H1 (cell line): ENCODE measurements at regions not wholly inside any gene's neighbourhood (a gene's known extent, or its start where the extent isn't known, plus 50 kb on each side); places are given as distances from the start of the nearest gene placed in this dataset.
A peak's percentile ranks its signal among the peaks of the same experiment; 100 is the strongest.

ENCODE experiments used
- CTCF ChIA-PET: fragments of 300-600 bp; sonication (Branson Sonifier 250); formaldehyde crosslinking; loops from one replicate; lab custom pipeline; 2021; ENCODE audit not compliant: partially characterized antibody; lab: Charles Lee
- POLR2A ChIA-PET: fragments of 300-600 bp; sonication (Branson Sonifier 250); formaldehyde crosslinking; loops from one replicate; lab custom pipeline; 2021; ENCODE audit warnings: inconsistent platforms; ENCODE audit not compliant: partially characterized antibody; lab: Charles Lee
- DNase-seq, 2 experiments: peaks; one replicate each; pipeline versions ENCODE4 v3.0.0 to v3.0.0-alpha.2; 2010 to 2022; ENCODE audit warnings: low spot score in 2 of 2, low read depth in 1 of 2, mixed read lengths in 1 of 2
- FAIRE-seq: peaks from 2 replicates; lab custom pipeline; 2011; peaks lifted over from hg19 to GRCh38; lab: Jason Lieb, UNC
- H2AFZ ChIP-seq: 2 replicates; pipeline ENCODE4 v1.8.1; 2012; ENCODE audit warnings: low read length, inconsistent platforms
- H2AK5ac ChIP-seq: 2 replicates; pipeline ENCODE4 v1.6.1; 2013; ENCODE audit warnings: low read depth, low read length
- H2BK120ac ChIP-seq: replicated peaks from 2 replicates; pipeline ENCODE3; 2013; ENCODE audit warnings: low read depth, low read length, inconsistent platforms
- H2BK12ac ChIP-seq: 2 replicates; pipeline ENCODE4 v1.6.1; 2013; ENCODE audit warnings: low read depth, low read length
- H2BK15ac ChIP-seq: 2 replicates; pipeline ENCODE4 v1.6.1; 2013; ENCODE audit warnings: low read length
- H2BK20ac ChIP-seq: 2 replicates; pipeline ENCODE4 v1.6.1; 2013; ENCODE audit warnings: low read length
- H2BK5ac ChIP-seq: 2 replicates; pipeline ENCODE4 v1.6.1; 2013; ENCODE audit warnings: low read depth, low read length
- H3K14ac ChIP-seq: 2 replicates; pipeline ENCODE4 v1.6.1; 2013; ENCODE audit warnings: inconsistent platforms; ENCODE audit not compliant: insufficient read length
- H3K18ac ChIP-seq: 2 replicates; pipeline ENCODE4 v1.6.1; 2013; ENCODE audit warnings: low read length; ENCODE audit errors: extremely low read depth
- H3K23ac ChIP-seq: 2 replicates; pipeline ENCODE4 v1.6.1; 2013; ENCODE audit warnings: inconsistent platforms; ENCODE audit not compliant: insufficient read length
- H3K23me2 ChIP-seq: 2 replicates; pipeline ENCODE4 v1.6.1; 2013; ENCODE audit warnings: low read depth, low read length
- H3K27ac ChIP-seq: 2 replicates; pipeline ENCODE4 v1.6.1; 2011; ENCODE audit warnings: low read depth, low read length, inconsistent platforms
- H3K27me3 ChIP-seq, 4 experiments: replicated peaks in 1 of 4; 1 replicate in 1 of 4; 2 replicates in 3 of 4; pipeline versions ENCODE4 v1.6.1 to v1.8.1; 2011 to 2013; ENCODE audit warnings: low read length in 3 of 4, mild to moderate bottlenecking in 3 of 4, inconsistent platforms in 2 of 4, mixed read lengths in 2 of 4, moderate library complexity in 1 of 4; ENCODE audit not compliant: control insufficient read depth in 3 of 4, insufficient read depth in 3 of 4; ENCODE audit errors: extremely low read depth in 1 of 4
- H3K36me3 ChIP-seq, 4 experiments: 2 replicates each; pipeline versions ENCODE4 v1.6.1 to v1.8.1; 2011 to 2013; ENCODE audit warnings: mild to moderate bottlenecking in 4 of 4, low read length in 3 of 4, moderate library complexity in 2 of 4, control low read depth in 1 of 4, inconsistent platforms in 1 of 4; ENCODE audit not compliant: insufficient read depth in 4 of 4, control insufficient read depth in 2 of 4
- H3K4ac ChIP-seq: replicated peaks from 2 replicates; pipeline ENCODE3; 2013; ENCODE audit warnings: low read length, low read depth, mixed read lengths, inconsistent platforms; ENCODE audit not compliant: insufficient read length
- H3K4me1 ChIP-seq, 4 experiments: replicated peaks in 1 of 4; 1 replicate in 1 of 4; 2 replicates in 3 of 4; pipeline versions ENCODE4 v1.6.1 to v1.8.1; 2011 to 2013; ENCODE audit warnings: low read length in 3 of 4, inconsistent platforms in 2 of 4, mixed read lengths in 1 of 4; ENCODE audit not compliant: insufficient read depth in 4 of 4, control insufficient read depth in 3 of 4
- H3K4me2 ChIP-seq, 2 experiments: 2 replicates each; pipeline versions ENCODE4 v1.6.1 to v1.8.1; 2011 to 2013; ENCODE audit warnings: low read depth in 2 of 2, low read length in 2 of 2, control low read depth in 1 of 2, inconsistent platforms in 1 of 2, mild to moderate bottlenecking in 1 of 2; ENCODE audit not compliant: insufficient read depth in 1 of 2
- H3K4me3 ChIP-seq, 4 experiments: fragments of 200-600, 300-600 bp in 1 of 4; sonication (generic), shearing (Covaris generic), sonication (Bioruptor Twin) in 1 of 4; 2 replicates each; pipeline versions ENCODE4 v1.5.1 to v1.8.1; 2011 to 2016; ENCODE audit warnings: low read length in 4 of 4, low read depth in 3 of 4, control low read depth in 2 of 4, inconsistent platforms in 2 of 4, mild to moderate bottlenecking in 2 of 4, mixed read lengths in 1 of 4, moderate library complexity in 1 of 4; ENCODE audit not compliant: insufficient read depth in 2 of 4; ENCODE audit errors: extremely low read depth in 1 of 4
- H3K56ac ChIP-seq: replicated peaks from 2 replicates; pipeline ENCODE3; 2013; ENCODE audit warnings: low read depth, mild to moderate bottlenecking, mixed read lengths, low read length, inconsistent platforms; ENCODE audit not compliant: insufficient read length
- H3K79me1 ChIP-seq: 2 replicates; pipeline ENCODE4 v1.6.1; 2013; ENCODE audit warnings: low read depth, low read length, control low read depth
- H3K79me2 ChIP-seq, 2 experiments: 2 replicates each; pipeline versions ENCODE4 v1.6.1 to v1.8.1; 2012 to 2013; ENCODE audit warnings: low read length in 2 of 2, mild to moderate bottlenecking in 2 of 2, inconsistent platforms in 1 of 2; ENCODE audit not compliant: insufficient read depth in 2 of 2, control insufficient read depth in 1 of 2
- H3K9ac ChIP-seq, 4 experiments: replicated peaks in 1 of 4; 1 replicate in 1 of 4; 2 replicates in 3 of 4; pipeline versions ENCODE4 v1.6.1 to v1.8.1; 2011 to 2013; ENCODE audit warnings: low read depth in 3 of 4, low read length in 3 of 4, control low read depth in 2 of 4, mild to moderate bottlenecking in 2 of 4, moderate library complexity in 2 of 4, inconsistent platforms in 1 of 4; ENCODE audit errors: extremely low read depth in 1 of 4
- H3K9me3 ChIP-seq, 2 experiments: 2 replicates each; pipeline versions ENCODE4 v1.6.1 to v1.8.1; 2012 to 2013; ENCODE audit warnings: mild to moderate bottlenecking in 2 of 2, moderate library complexity in 2 of 2, control low read depth in 1 of 2, inconsistent platforms in 1 of 2, low read depth in 1 of 2, low read length in 1 of 2, mixed read lengths in 1 of 2; ENCODE audit not compliant: insufficient read depth in 2 of 2
- H4K20me1 ChIP-seq, 2 experiments: replicated peaks in 1 of 2; 2 replicates each; pipeline versions ENCODE3 to v1.8.1; 2011 to 2013; ENCODE audit warnings: inconsistent platforms in 2 of 2, low read length in 2 of 2, mild to moderate bottlenecking in 1 of 2; ENCODE audit not compliant: insufficient read depth in 2 of 2, control insufficient read depth in 1 of 2
- H4K5ac ChIP-seq: 2 replicates; pipeline ENCODE4 v1.6.1; 2013; ENCODE audit warnings: low read length, low read depth, mixed read lengths, inconsistent platforms; ENCODE audit not compliant: insufficient read length
- H4K8ac ChIP-seq: 2 replicates; pipeline ENCODE4 v1.8.0; 2013; ENCODE audit warnings: mild to moderate bottlenecking, moderate library complexity, low read length, inconsistent platforms; ENCODE audit not compliant: insufficient read depth; ENCODE audit errors: extremely low read depth
- H4K91ac ChIP-seq: replicated peaks from 2 replicates; pipeline ENCODE3; 2013; ENCODE audit warnings: low read length, mixed read lengths, inconsistent platforms; ENCODE audit not compliant: insufficient read length
- ASH2L ChIP-seq: fragments of 200-600, 300-600 bp; sonication (generic); IDR thresholded peaks from one replicate; pipeline ENCODE4 v1.7.1; 2017; ENCODE audit warnings: low read length
- KDM5A ChIP-seq: fragments of 200-600 bp; IDR thresholded peaks from 2 replicates; pipeline ENCODE4 v1.7.1; 2012; ENCODE audit warnings: mild to moderate bottlenecking, low read length, inconsistent platforms, mixed read lengths
- RAD21 ChIP-seq, 2 experiments: IDR thresholded peaks in 1 of 2; conservative IDR thresholded peaks in 1 of 2; 2 replicates each; pipeline ENCODE4 v1.6.1; 2011; ENCODE audit warnings: low read depth in 2 of 2, low read length in 2 of 2, improper control_type of control experiment in 1 of 2, inconsistent platforms in 1 of 2, mild to moderate bottlenecking in 1 of 2, moderate library complexity in 1 of 2
- WGBS, 2 experiments: shearing (Covaris generic) in 1 of 2; methylation state at CpG; one replicate each; pipeline versions ENCODE4 v1.1.6 to v1.1.7; 2013 to 2015; ENCODE audit warnings: low lambda C conversion rate in 2 of 2, mixed read lengths in 2 of 2, inconsistent platforms in 1 of 2, low coverage in 1 of 2, missing lambda C conversion rate in 1 of 2; ENCODE audit not compliant: insufficient replicate concordance in 2 of 2, insufficient coverage in 1 of 2, insufficient read length in 1 of 2; ENCODE audit errors: extremely low coverage in 1 of 2, missing lambda C conversion rate in 1 of 2; 5-methylcytosine and 5-hydroxymethylcytosine counted together
- TF ChIP-seq, protein P1 (sequence below), 3 experiments: IDR thresholded peaks; 1 replicate in 2 of 3; 2 replicates in 1 of 3; pipeline versions ENCODE4 v1.5.1 to v1.6.1; 2011; ENCODE audit warnings: low read length in 3 of 3, mild to moderate bottlenecking in 3 of 3, inconsistent platforms in 2 of 3, low read depth in 1 of 3, moderate library complexity in 1 of 3; ENCODE audit not compliant: insufficient read depth in 1 of 3; ENCODE audit errors: control extremely low read depth in 1 of 3

DNA sequence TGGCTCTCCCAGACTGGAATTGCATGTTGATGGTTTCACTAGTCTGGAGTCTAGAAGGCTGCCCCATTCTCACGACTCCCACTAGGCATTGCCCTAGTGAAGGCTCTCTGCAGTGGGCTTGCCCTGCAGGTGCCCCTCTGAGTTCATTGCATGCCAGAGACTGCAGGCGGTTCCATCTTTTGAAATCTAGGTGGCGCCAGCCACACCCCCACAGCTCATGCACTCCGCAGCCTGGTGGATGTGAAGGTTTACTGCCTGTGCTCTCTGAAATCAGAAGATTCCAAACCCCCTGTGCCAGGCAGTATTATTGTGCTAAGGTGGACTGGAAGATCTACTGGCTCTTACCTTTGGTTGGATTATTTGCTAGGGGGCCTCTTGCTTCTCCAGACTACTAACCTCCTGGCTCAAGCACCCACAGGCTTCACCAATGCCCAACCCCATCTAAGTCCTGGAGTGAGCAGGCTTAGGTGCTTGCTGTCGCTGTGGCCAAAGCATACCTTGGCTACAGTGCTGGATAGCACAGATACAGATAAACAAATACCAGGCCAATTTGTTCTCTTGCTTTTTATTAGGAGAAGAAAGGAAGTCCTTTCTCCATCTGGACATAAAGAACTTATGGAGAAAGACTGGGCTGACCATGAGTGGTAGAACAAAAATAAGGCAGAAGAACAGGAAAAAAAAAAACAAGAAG, 83.5 kb upstream of the SIM2 start:
- Histone ChIP-seq H2BK15ac (no peak overlapping the region), H2BK5ac (no peak overlapping the region), H3K4me1 (no peaks in the 10 kb centered on the region), H3K9me3 (peaks cover 9 to 13% of the 10 kb centered on the region in 2 experiments), H3K27me3 (no peaks in the 10 kb centered on the region), H2BK20ac (0 out of 2 replicates have a peak overlapping the region, but pooled peaks have one; percentile 13), H3K56ac (no peak overlapping the region), H3K27ac (no peak overlapping the region), H3K9ac (no peak overlapping the region), H3K14ac (no peak overlapping the region), H4K91ac (no peak overlapping the region), H2BK12ac (no peak overlapping the region), H4K20me1 (no peaks in the 10 kb centered on the region), H3K4me2 (no peak overlapping the region), H3K4ac (no peak overlapping the region), H2BK120ac (no peak overlapping the region), H2AK5ac (no peak overlapping the region), H3K4me3 (no peak overlapping the region), H3K23me2 (no peaks in the 10 kb centered on the region), H3K36me3 (no peaks in the 10 kb centered on the region), H4K8ac (no peak overlapping the region), H3K18ac (no peak overlapping the region), H3K79me2 (no peaks in the 10 kb centered on the region), H2AFZ (no peak overlapping the region), H4K5ac (no peak overlapping the region), H3K79me1 (no peaks in the 10 kb centered on the region), H3K23ac (no peak overlapping the region)
- ChIA-PET CTCF (interaction anchor here (0.6 to 3.2 kb wide), 11 partner anchors 9 to 140 kb away, joined by 3 to 19 read pairs (median 4); partner anchors contain the start of gene CLDN14), POLR2A (no interaction called here)
- DNase-seq, result peak in 1 of 2 experiments; percentile 60
- no peak for FAIRE-seq
- TF ChIP-seq RAD21 (IDR thresholded peaks at IDR 0.05 in 1 of 2, conservative IDR thresholded peaks at IDR 0.05 in 1 of 2; ENCODE audit: low read depth in 2 of 2, low read length in 2 of 2) (peak; percentile 36 to 57; a peak in 3 of 4 replicates), KDM5A (no peak), ASH2L (no peak)
- TF ChIP-seq, protein P1, sequence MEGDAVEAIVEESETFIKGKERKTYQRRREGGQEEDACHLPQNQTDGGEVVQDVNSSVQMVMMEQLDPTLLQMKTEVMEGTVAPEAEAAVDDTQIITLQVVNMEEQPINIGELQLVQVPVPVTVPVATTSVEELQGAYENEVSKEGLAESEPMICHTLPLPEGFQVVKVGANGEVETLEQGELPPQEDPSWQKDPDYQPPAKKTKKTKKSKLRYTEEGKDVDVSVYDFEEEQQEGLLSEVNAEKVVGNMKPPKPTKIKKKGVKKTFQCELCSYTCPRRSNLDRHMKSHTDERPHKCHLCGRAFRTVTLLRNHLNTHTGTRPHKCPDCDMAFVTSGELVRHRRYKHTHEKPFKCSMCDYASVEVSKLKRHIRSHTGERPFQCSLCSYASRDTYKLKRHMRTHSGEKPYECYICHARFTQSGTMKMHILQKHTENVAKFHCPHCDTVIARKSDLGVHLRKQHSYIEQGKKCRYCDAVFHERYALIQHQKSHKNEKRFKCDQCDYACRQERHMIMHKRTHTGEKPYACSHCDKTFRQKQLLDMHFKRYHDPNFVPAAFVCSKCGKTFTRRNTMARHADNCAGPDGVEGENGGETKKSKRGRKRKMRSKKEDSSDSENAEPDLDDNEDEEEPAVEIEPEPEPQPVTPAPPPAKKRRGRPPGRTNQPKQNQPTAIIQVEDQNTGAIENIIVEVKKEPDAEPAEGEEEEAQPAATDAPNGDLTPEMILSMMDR (IDR thresholded peaks at IDR 0.05; ENCODE audit: control extremely low read depth in 1 of 3, insufficient read depth in 1 of 3, low read depth in 1 of 3, low read length in 3 of 3), result peak; percentile 55 to 98 (median 67)
- WGBS, 2 experiments, result 66% methylated on average over 5 of the region's 5 CpGs; no CpG with 5 or more reads in 1 of the 2 experiments
